AG09319 (cell line): ENCODE measurements at regions not wholly inside any gene's neighbourhood (a gene's known extent, or its start where the extent isn't known, plus 50 kb on each side); places are given as distances from the start of the nearest gene placed in this dataset.

Experiments
- DNase-seq: peaks from one replicate; pipeline ENCODE4 v3.0.0-alpha.2; 2010; ENCODE audit warnings: low read depth; ENCODE audit errors: extremely low read depth
- TF ChIP-seq, protein P1 (sequence below): IDR thresholded peaks from 2 replicates; pipeline ENCODE4 v1.5.1; 2011; ENCODE audit warnings: low read depth, mild to moderate bottlenecking, inconsistent platforms, low read length, moderate library complexity

DNA sequence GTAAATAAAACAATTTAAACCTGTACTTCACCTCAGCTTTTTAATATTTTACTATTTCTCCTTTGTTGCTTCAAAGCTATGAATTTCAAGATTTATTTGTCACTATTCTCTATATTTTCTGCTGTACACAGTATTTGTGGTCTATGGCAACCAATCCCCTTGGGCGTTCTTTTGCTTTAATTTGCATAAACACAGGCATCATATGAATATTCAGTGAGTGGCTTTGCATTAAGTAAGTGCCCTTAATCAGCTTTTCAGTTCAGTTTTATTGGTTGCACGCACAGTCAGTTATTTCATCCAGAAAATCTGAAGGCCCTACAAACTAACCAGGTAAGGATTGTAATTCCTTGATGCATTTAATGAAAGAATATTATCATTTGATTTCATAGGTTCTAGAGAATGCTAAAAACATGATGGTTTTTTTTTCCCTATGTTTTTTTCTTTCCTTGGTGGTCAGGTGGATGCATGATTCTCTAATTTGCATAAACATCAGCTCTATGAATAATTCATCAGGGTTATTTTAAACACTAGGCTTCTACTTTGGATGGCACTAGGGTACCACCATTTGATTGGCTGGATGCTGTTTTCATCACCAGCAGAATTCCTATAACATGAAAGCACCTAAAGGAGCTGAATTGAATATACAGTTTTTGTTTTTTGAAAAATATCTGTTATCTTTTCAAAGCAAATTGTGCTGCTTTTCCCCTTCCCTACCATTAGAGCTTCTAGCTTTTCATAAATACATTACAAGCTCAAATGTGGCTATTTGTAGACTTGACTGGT lies 249.2 kb upstream of the CCNH start:
- no peak for DNase-seq
- TF ChIP-seq, protein P1, sequence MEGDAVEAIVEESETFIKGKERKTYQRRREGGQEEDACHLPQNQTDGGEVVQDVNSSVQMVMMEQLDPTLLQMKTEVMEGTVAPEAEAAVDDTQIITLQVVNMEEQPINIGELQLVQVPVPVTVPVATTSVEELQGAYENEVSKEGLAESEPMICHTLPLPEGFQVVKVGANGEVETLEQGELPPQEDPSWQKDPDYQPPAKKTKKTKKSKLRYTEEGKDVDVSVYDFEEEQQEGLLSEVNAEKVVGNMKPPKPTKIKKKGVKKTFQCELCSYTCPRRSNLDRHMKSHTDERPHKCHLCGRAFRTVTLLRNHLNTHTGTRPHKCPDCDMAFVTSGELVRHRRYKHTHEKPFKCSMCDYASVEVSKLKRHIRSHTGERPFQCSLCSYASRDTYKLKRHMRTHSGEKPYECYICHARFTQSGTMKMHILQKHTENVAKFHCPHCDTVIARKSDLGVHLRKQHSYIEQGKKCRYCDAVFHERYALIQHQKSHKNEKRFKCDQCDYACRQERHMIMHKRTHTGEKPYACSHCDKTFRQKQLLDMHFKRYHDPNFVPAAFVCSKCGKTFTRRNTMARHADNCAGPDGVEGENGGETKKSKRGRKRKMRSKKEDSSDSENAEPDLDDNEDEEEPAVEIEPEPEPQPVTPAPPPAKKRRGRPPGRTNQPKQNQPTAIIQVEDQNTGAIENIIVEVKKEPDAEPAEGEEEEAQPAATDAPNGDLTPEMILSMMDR, result no peak

DNA sequence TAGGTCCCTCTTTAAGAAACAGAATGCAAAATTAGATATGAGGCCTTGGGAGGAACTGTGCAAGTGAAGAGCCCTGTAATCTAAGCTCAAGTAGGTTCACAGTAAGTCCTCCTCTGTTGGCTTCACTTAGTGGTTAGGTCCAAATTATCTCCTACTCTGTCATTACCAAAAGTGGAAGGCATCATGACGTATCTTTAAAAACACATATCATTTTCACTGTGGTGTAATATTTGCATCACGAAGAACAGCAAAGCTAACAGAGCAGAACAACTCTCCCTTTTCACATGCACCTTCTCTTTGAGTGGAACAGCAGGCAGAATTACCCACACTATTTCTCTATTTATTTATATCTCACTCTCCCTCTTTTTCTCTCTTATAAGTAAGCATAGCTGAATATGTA lies 240.5 kb upstream of the CCNH start:
- DNase-seq, result no peak
- TF ChIP-seq, protein P1, result no peak

DNA sequence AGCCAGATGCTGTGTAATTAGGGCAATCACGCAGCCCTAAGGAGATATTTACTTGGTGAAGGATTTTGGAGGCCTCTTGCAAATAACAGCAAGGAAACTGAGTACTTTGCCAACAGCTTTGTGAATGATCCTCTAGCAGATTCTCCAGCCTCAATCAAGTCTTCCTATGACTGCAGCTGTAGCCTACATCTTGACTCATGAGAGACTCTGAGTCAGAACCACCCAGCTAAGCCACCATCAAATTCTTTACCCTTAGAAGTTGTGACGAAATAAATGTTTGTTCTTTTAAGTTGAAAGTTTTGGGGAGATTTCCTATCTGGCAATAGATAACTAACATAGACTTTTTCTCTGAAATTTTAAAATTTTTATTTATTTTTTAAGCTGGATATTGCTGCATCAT lies 237.6 kb upstream of the CCNH start:
- DNase-seq, result no peak
- TF ChIP-seq, protein P1, result no peak

DNA sequence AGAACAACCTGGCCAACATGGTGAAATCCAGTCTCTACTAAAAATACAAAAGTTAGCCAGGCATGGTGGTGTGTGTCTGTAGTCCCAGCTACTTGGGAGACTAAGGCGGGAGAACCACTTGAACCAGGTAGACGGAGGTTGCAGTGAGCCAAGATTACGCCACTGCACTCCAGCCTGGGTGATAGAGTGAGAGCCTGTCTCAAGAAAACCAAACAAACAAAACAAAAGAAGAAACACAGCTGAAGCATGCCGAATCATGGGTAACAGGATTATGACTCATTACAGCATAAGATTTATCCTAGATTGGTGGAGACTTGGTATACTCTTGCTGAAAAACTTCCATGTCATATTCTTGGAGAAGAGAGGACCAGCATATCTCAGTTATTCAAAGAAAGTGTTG lies 236.7 kb upstream of the CCNH start:
- TF ChIP-seq, protein P1, result no peak
- DNase-seq, result no peak

DNA sequence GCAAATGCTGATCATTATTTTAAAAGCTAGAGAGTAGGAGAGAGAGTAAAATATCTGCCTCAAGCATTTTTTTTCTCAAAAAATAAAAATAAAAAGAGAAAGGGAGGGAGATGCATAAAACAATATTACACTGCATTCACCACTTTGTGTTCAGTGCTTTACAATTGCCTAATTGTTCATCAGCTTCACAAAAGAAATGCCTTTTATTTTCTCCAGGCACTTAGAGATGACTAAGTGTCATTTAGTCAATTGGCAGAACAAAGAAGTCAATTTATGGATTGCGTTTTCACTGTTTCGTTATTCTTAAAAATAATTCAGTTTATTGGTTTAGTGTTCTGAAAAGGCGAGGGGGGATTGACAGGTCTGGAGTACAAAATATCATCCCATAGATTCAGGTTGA lies 232.5 kb upstream of the CCNH start:
- DNase-seq, result no peak
- TF ChIP-seq, protein P1, result no peak

DNA sequence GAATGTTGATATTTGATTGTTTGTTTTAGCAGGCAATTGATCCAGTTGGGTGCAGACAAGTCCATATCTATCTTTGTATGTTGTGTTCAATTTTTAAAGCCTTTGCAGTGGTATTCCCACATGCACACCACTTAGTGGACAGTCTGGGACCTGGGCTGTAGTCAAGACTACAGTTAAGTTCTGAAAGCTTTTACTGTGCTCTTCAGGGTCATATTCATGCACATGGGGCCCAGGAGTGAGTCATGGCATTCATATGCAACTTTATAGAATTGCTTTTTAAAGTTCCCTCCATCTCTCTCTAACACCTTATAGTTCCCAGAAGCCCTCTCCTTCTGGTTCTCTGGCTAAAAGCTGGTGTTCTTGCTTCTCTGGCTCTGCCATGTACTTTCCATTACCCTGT lies 228.2 kb upstream of the CCNH start:
- TF ChIP-seq, protein P1, result no peak
- DNase-seq, result no peak

DNA sequence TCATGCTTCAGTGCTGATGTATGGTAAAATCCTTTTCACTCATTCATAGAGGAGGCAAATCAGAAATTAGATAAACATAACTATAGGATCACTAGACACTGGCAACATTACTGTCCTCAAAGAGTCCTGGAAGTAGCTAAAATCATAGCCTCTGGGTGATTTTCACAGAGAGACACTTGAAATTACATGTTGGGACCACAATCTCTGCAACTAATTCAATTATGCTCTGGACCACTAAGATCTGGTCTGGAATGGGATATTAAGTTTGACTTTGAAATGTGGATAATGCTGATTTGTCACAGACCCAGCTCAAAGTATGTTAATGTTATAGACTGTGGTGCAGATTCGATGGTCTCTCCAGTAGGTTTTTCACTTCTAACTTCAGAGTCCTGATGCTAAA lies 214.6 kb upstream of the CCNH start:
- TF ChIP-seq, protein P1, result no peak
- no peak for DNase-seq
